Glutamatergic neuron (in vitro differentiated cells): ENCODE measurements at regions not wholly inside any gene's neighbourhood (a gene's known extent, or its start where the extent isn't known, plus 50 kb on each side); places are given as distances from the start of the nearest gene placed in this dataset.

Experiments used
- DNase-seq: peaks from one replicate; pipeline ENCODE4 v3.0.0; 2022
- H3K27ac Mint-ChIP-seq: one replicate; pipeline ENCODE4 v1.8.0; 2020; ENCODE audit warnings: mild to moderate bottlenecking, mixed read lengths, inconsistent platforms; ENCODE audit not compliant: unreplicated experiment
- H3K27me3 Mint-ChIP-seq: one replicate; pipeline ENCODE4 v1.8.0; 2020; ENCODE audit warnings: mild to moderate bottlenecking, moderate library complexity, mixed read lengths, inconsistent platforms; ENCODE audit not compliant: unreplicated experiment
- H3K36me3 Mint-ChIP-seq: one replicate; pipeline ENCODE4 v1.8.0; 2020; ENCODE audit warnings: mild to moderate bottlenecking, mixed read lengths, inconsistent platforms; ENCODE audit not compliant: unreplicated experiment
- H3K4me1 Mint-ChIP-seq: one replicate; pipeline ENCODE4 v1.8.0; 2020; ENCODE audit warnings: mild to moderate bottlenecking, low read depth, mixed read lengths, inconsistent platforms; ENCODE audit not compliant: unreplicated experiment
- H3K4me3 Mint-ChIP-seq: one replicate; pipeline ENCODE4 v1.8.0; 2020; ENCODE audit warnings: mild to moderate bottlenecking, mixed read lengths, inconsistent platforms; ENCODE audit not compliant: unreplicated experiment
- H3K9me3 Mint-ChIP-seq: one replicate; pipeline ENCODE4 v1.8.0; 2020; ENCODE audit warnings: mild to moderate bottlenecking, moderate library complexity, mixed read lengths, inconsistent platforms; ENCODE audit not compliant: unreplicated experiment
- CTCF ChIP-seq: fragments of 200-600 bp; sonication (generic); IDR thresholded peaks from one replicate; pipeline ENCODE4 v1.5.0; 2021; ENCODE audit not compliant: partially characterized antibody, unreplicated experiment

GRCh38 chr1:230012093-230012393 lies 55.0 kb upstream of the GALNT2 start:
- H3K4me3 Mint-ChIP-seq, result no peak overlapping the region
- no peaks in the 10 kb centered on the region for H3K4me1 Mint-ChIP-seq
- H3K36me3 Mint-ChIP-seq, result no peaks in the 10 kb centered on the region
- no peaks in the 10 kb centered on the region for H3K9me3 Mint-ChIP-seq
- no peak overlapping the region for H3K27ac Mint-ChIP-seq
- no peak for DNase-seq
- H3K27me3 Mint-ChIP-seq, result peaks cover under 1% of the 10 kb centered on the region
- no peak for TF ChIP-seq CTCF

GRCh38 chr1:230012741-230013140 lies 54.3 kb upstream of the GALNT2 start:
- H3K27me3 Mint-ChIP-seq, result no peaks in the 10 kb centered on the region
- no peaks in the 10 kb centered on the region for H3K4me1 Mint-ChIP-seq
- no peak for TF ChIP-seq CTCF
- H3K27ac Mint-ChIP-seq, result no peak overlapping the region
- no peak for DNase-seq
- no peak overlapping the region for H3K4me3 Mint-ChIP-seq
- H3K36me3 Mint-ChIP-seq, result no peaks in the 10 kb centered on the region
- H3K9me3 Mint-ChIP-seq, result no peaks in the 10 kb centered on the region

- DNase-seq, result no peak
- Mint-ChIP-seq H3K27ac (no peak overlapping the region), H3K27me3 (no peaks in the 10 kb centered on the region), H3K4me1 (no peaks in the 10 kb centered on the region), H3K36me3 (no peaks in the 10 kb centered on the region), H3K4me3 (no peak overlapping the region), H3K9me3 (peaks cover 1% of the 10 kb centered on the region)
- TF ChIP-seq CTCF, result no peak
Observed at GRCh38 chr1:230016159-230016558, 50.9 kb upstream of the GALNT2 start.
